Lower leg skin (tissue), 4 donors: ENCODE measurements at regions not wholly inside any gene's neighbourhood (a gene's known extent, or its start where the extent isn't known, plus 50 kb on each side); places are given as distances from the start of the nearest gene placed in this dataset.
"Not testable (repeated sequence)": the region's sequence is repeated elsewhere in the genome, so short reads cannot be mapped to it uniquely, and the experiment has no call there.

Experiments
- DNase-seq, 2 donors: peaks; one replicate each; pipeline ENCODE4 v3.0.0-alpha.2; 2019; ENCODE audit warnings: low spot score in 2 of 2
- H3K4me3 ChIP-seq: fragments of 200-600 bp; sonication (generic); 2 replicates; pipeline ENCODE4 v1.5.1; 2017; ENCODE audit warnings: mild to moderate bottlenecking, low read depth; ENCODE audit not compliant: poor library complexity, severe bottlenecking
- POLR2A ChIP-seq, 2 donors: fragments of 450-650 bp; IDR thresholded peaks; one replicate each; pipeline ENCODE4 v1.6.1; 2016 to 2017; ENCODE audit warnings: antibody characterized with exemption in 2 of 2, mild to moderate bottlenecking in 1 of 2, moderate library complexity in 1 of 2
- WGBS, 2 donors: methylation state at CpG; one replicate each; pipeline ENCODE4 v1.1.5; 2018; 5-methylcytosine and 5-hydroxymethylcytosine counted together
- intact Hi-C: fragments of 100-400 bp; cut with DNase I; formaldehyde crosslinking; loops from one replicate; pipeline ENCODE4 v1.15.0; 2023; ENCODE audit warnings: low total_unique reads
- TF ChIP-seq, protein P1 (sequence below), 3 donors: fragments of 450-650 bp; IDR thresholded peaks; one replicate each; pipeline ENCODE4 v1.5.1; 2016; ENCODE audit warnings: antibody characterized with exemption in 3 of 3, mild to moderate bottlenecking in 3 of 3, moderate library complexity in 2 of 3

DNA sequence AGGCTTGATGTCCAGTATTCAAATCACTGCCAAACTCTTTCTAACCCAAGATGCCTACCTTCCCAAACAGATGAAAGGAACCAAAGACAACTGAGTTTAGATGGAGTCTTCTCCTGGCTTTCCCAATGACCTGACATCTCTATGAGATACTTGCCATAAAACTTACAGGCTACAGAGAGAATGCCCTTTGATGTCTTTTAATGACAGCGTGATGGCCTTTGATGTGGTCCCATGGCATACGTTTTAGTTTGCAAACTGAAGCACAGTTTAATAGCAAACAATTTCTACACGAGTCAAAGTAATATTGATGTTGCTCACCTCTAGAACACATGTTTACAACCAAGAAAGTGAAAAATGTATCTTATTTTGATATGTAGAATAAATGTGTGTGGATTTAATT lies 73.2 kb downstream of the ZIC4 start:
- DNase-seq, result no peak
- 38 to 41% methylated on average over 3 of the region's 3 CpGs for WGBS, 2 donors
- no peak for TF ChIP-seq POLR2A (IDR thresholded peaks at IDR 0.05)
- TF ChIP-seq, protein P1, sequence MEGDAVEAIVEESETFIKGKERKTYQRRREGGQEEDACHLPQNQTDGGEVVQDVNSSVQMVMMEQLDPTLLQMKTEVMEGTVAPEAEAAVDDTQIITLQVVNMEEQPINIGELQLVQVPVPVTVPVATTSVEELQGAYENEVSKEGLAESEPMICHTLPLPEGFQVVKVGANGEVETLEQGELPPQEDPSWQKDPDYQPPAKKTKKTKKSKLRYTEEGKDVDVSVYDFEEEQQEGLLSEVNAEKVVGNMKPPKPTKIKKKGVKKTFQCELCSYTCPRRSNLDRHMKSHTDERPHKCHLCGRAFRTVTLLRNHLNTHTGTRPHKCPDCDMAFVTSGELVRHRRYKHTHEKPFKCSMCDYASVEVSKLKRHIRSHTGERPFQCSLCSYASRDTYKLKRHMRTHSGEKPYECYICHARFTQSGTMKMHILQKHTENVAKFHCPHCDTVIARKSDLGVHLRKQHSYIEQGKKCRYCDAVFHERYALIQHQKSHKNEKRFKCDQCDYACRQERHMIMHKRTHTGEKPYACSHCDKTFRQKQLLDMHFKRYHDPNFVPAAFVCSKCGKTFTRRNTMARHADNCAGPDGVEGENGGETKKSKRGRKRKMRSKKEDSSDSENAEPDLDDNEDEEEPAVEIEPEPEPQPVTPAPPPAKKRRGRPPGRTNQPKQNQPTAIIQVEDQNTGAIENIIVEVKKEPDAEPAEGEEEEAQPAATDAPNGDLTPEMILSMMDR (IDR thresholded peaks at IDR 0.05), result no peak
- no peak overlapping the region for H3K4me3 ChIP-seq
- intact Hi-C loops, result no loop called here

DNA sequence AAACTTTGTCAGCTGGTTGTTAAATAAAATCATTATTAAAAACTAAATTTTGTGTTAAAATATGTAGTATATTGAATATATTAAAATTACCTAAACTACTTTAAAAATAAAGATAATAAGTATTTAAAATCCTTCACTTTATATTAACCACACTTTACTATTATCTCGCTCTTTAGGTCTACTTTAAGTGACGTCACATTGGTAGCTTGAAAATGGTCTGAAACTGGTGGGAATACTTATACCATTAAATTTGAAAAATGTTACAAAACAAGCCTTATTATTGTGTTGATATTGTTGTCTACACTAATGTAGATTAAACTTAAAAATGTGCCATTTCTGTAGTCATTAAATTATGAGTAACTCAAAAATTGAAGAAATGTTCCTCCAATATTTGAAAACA lies 77.6 kb downstream of the ZIC4 start:
- intact Hi-C loops, result no loop called here
- no peak for DNase-seq
- 85 to 90% methylated on average over 2 of the region's 2 CpGs for WGBS, 2 donors
- no peak overlapping the region for H3K4me3 ChIP-seq
- no peak for TF ChIP-seq POLR2A (IDR thresholded peaks at IDR 0.05)
- TF ChIP-seq, protein P1 (IDR thresholded peaks at IDR 0.05), result no peak

GRCh38 chr3:147324356-147324755 lies 82.0 kb downstream of the ZIC4 start:
- intact Hi-C loops, result no loop called here
- no peak for DNase-seq
- TF ChIP-seq, protein P1 (IDR thresholded peaks at IDR 0.05), result no peak
- TF ChIP-seq POLR2A (IDR thresholded peaks at IDR 0.05), result no peak
- no peak overlapping the region for H3K4me3 ChIP-seq

GRCh38 chr3:147318900-147319299 lies 87.4 kb downstream of the ZIC4 start:
- 52 to 55% methylated on average over 3 of the region's 3 CpGs for WGBS, 2 donors
- intact Hi-C loops, result no loop called here
- no peak overlapping the region for H3K4me3 ChIP-seq
- TF ChIP-seq POLR2A (IDR thresholded peaks at IDR 0.05), result no peak
- TF ChIP-seq, protein P1 (IDR thresholded peaks at IDR 0.05), result no peak
- no peak for DNase-seq

GRCh38 chr3:147317080-147317479 lies 89.3 kb downstream of the ZIC4 start:
- H3K4me3 ChIP-seq, intact Hi-C loops, DNase-seq: not testable (repeated sequence)
- WGBS, 2 donors, result 82 to 87% methylated on average over 6 of the region's 6 CpGs

DNA sequence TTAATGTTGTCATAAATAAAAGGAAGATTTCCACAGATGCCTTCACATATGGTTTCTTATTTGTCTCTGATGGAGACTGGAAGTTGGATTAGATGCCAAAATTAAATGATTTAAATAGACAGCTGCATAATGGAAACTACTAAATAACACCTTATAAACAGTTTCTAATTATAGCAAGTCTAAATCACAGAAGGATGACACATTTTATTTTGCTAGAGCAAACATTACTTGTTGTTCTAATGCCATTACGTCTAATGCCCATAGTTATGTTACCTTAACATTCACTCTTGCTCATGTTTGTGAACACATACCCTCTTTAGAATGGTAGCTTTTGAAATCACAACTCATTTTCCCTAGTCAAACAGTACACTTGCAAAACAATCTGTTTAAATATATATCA lies 92.8 kb downstream of the ZIC4 start:
- TF ChIP-seq POLR2A (IDR thresholded peaks at IDR 0.05), result no peak
- TF ChIP-seq, protein P1 (IDR thresholded peaks at IDR 0.05), result no peak
- no peak overlapping the region for H3K4me3 ChIP-seq
- intact Hi-C loops, result no loop called here
- DNase-seq, result no peak
- 58 to 59% methylated on average over 1 of the region's 1 CpG for WGBS, 2 donors
